ENCODE measurements at regions not wholly inside any gene's neighbourhood (a gene's known extent, or its start where the extent isn't known, plus 50 kb on each side); places are given as distances from the start of the nearest gene placed in this dataset.
A peak's percentile ranks its signal among the peaks of the same experiment; 100 is the strongest.

DNA sequence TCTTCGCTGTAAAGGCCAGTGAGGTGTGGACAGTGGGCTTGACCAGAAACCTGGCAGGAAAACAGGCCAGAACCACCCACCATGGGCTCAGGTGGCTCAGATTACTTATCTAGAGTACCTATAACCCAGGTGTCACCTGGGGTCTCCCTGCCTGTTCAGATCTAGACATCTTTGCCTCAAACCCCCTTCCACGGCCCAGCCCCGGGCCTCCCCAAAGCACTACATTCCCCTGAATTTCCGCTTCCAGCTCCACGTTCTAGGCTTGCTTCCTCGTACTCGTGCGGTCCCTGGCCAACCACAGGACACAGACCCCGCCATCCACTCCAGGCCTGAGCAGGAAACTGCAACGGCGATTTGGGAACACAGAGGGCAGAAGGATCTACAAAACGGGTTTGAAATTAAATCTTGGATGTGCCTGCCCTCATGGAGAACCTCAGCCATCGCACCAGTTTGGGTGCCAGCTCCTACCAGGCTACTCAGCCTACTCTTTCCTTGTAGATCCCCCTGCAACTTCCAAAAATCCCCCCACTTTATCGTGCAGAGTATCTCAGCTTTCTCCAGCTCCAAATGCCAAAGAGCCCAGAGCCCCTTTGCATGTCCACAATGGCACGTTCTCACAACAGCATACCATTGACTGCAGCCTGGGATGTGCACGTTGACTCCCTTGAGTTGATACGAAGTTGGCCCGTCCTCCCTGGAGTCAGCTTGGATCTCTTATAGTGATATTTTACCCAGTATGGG is 62.7 kb upstream of the CACUL1 start:
- no peak for DNase-seq
- WGBS, 2 donors: 88 to 89% methylated on average over 18 of the region's 18 CpGs
- Histone ChIP-seq H3K9me3 (no peaks in the 10 kb centered on the region), H3K27me3 (no peaks in the 10 kb centered on the region), H3K36me3 (replicated peaks in 1 of 2; ENCODE audit: insufficient read depth in 1 of 2, low read depth in 2 of 2) (no peaks in the 10 kb centered on the region), H3K27ac (no peak overlapping the region), H3K4me3 (no peak overlapping the region), H3K4me1 (no peaks in the 10 kb centered on the region)
- TF ChIP-seq POLR2A (IDR thresholded peaks at IDR 0.05) (no peak), CTCF (IDR thresholded peaks at IDR 0.05) (no peak)
- ATAC-seq: no peak
- intact Hi-C loops (cut with DNase I): no loop called here

DNA sequence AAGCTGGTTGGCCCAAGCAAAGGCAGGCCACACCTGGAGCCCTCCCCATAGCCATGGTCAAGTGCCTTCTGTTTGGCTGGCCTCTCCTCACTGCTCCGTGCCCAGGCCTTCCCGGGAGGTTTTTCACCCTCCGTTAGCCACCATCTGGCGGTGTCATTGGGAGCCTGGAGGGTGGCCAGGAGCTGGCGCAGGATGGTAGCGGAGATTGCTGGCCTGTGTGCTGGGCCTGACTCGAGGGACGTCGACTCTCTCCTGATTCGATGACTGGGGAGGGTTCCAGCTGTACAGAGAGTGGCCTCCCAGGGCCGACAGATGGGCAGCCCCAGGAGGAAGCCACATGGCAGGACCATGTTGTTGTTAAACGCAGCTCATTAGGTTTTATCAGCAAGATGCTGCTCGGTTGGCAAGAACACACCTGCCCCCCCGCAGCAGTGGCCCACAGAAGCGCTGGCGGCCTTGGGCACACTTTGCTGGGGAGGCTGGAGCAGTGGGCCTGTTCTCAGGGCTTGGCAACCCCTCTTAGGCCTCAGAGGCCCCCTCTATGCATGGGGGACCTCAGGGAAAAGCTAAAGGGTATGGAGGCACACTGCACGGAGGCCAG is 64.0 kb upstream of the CACUL1 start:
- intact Hi-C loops (cut with DNase I): no loop called here
- Histone ChIP-seq H3K27me3 (no peaks in the 10 kb centered on the region), H3K9me3 (no peaks in the 10 kb centered on the region), H3K36me3 (replicated peaks in 1 of 2; ENCODE audit: insufficient read depth in 1 of 2, low read depth in 2 of 2) (no peaks in the 10 kb centered on the region), H3K4me1 (no peaks in the 10 kb centered on the region), H3K4me3 (no peak overlapping the region), H3K27ac (no peak overlapping the region)
- TF ChIP-seq CTCF (IDR thresholded peaks at IDR 0.05) (no peak), POLR2A (IDR thresholded peaks at IDR 0.05) (no peak)
- peak in 3 of 4 donors; percentile 62 to 70 (median 68) for DNase-seq
- WGBS, 2 donors: 62 to 100% methylated on average over 1 to 16 of the region's 17 CpGs
- peak; percentile 77 for ATAC-seq

DNA sequence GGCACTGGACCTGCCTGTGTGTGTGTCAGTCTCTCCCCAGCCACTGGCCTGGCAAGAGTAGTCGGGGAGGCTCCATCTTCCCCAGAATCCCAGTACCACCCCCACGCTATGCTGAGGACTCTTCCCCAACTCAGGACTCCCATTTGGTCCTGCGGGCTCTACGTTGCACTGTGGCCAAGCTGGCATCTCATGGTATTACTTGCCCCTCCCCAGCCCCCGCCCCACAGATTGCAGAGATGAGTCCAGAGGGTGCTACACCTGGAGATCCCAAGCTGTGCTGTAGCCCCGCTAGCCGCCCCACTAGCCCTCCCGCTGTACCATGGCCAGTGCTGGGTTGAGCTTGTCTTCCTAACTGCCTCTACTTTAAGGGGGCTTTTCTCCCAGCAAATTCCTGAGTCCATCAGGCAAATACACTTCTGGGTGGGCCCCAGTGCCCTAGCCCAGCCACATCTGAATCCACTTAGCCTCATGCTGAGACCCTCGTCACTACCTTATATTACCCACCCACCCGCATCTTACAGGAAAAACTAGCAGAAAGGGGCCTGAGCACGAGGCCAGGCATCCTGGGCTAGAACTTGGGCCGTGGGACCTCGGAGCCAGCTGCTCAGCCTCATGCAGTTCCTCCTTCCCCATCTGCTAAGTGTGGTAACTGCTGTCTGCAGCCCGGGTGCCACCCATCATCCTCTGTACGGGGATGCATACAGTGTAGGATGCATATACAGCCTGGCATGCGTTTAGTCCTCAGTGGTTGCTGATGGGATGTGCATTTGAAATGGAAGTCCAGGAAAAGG is 65.8 kb upstream of the CACUL1 start:
- DNase-seq (no peak), ATAC-seq (no peak)
- Histone ChIP-seq H3K36me3 (replicated peaks in 1 of 2; ENCODE audit: insufficient read depth in 1 of 2, low read depth in 2 of 2) (no peaks in the 10 kb centered on the region), H3K27ac (no peak overlapping the region), H3K4me3 (no peak overlapping the region), H3K4me1 (no peaks in the 10 kb centered on the region), H3K9me3 (no peaks in the 10 kb centered on the region), H3K27me3 (no peaks in the 10 kb centered on the region)
- intact Hi-C loops (cut with DNase I): no loop called here
- 74 to 81% methylated on average over 16 of the region's 16 CpGs for WGBS, 2 donors
- no peak for TF ChIP-seq CTCF (IDR thresholded peaks at IDR 0.05)
- TF ChIP-seq POLR2A (IDR thresholded peaks at IDR 0.05): no peak

GRCh38 chr10:118823256-118823907 is 68.6 kb upstream of the CACUL1 start:
- Histone ChIP-seq H3K4me1 (no peaks in the 10 kb centered on the region), H3K27me3 (no peaks in the 10 kb centered on the region), H3K4me3 (no peak overlapping the region), H3K36me3 (replicated peaks in 1 of 2; ENCODE audit: insufficient read depth in 1 of 2, low read depth in 2 of 2) (no peaks in the 10 kb centered on the region), H3K9me3 (no peaks in the 10 kb centered on the region), H3K27ac (no peak overlapping the region)
- TF ChIP-seq CTCF (IDR thresholded peaks at IDR 0.05) (no peak), POLR2A (IDR thresholded peaks at IDR 0.05) (no peak)
- no peak for ATAC-seq
- intact Hi-C loops (cut with DNase I): no loop called here
- 91 to 92% methylated on average over 4 of the region's 4 CpGs for WGBS, 2 donors
- no peak for DNase-seq
